ENCODE measurements at regions not wholly inside any gene's neighbourhood (a gene's known extent, or its start where the extent isn't known, plus 50 kb on each side); places are given as distances from the start of the nearest gene placed in this dataset.

DNA sequence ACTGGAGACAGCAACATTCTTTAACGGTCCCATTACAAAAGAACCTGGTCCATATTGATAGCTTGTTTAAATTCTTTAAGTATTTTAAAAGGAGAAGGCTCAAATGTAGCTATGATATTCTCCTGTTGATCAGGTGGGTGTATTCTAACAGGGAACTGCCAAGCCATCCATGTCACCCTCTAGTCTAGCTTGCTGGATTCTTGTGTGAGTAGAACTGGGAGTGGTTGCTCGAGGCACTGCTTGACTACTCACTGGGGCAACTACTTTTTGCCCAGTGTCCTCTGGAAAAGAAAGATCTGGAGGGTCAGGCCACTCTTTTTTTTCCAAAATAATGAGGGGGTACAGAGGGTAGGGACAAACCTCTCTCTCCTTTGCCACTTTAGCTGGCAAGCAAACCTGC lies 155.1 kb downstream of the ZNF518B start:
- H2AFZ ChIP-seq (ENCODE audit: low read length): no peak overlapping the region
- H3K4me1 ChIP-seq (ENCODE audit: low read length): no peaks in the 10 kb centered on the region
- no peak overlapping the region for H3K4me2 ChIP-seq (ENCODE audit: low read depth, low read length)
- no peaks in the 10 kb centered on the region for H3K36me3 ChIP-seq (replicated peaks; ENCODE audit: insufficient read depth, low read length)
- no peaks in the 10 kb centered on the region for H3K9me3 ChIP-seq (replicated peaks; ENCODE audit: insufficient read depth, low read length)
- DNase-seq: no peak
- no peaks in the 10 kb centered on the region for H3F3A ChIP-seq (ENCODE audit: insufficient read depth, low read length)
- H3K9ac ChIP-seq (ENCODE audit: low read length): no peak overlapping the region
- TF ChIP-seq EZH2phosphoT487 (IDR thresholded peaks at IDR 0.05; ENCODE audit: low read length): no peak
- TF ChIP-seq CTCF (IDR thresholded peaks at IDR 0.05; ENCODE audit: low read length): no peak
- TF ChIP-seq EZH2 (optimal IDR thresholded peaks at IDR 0.05; ENCODE audit: low read depth, low read length): no peak
- H3K27ac ChIP-seq (ENCODE audit: low read length): no peak overlapping the region
- no peaks in the 10 kb centered on the region for H3K79me2 ChIP-seq (ENCODE audit: low read length)
- no peaks in the 10 kb centered on the region for H4K20me1 ChIP-seq (ENCODE audit: insufficient read depth, low read length)
- H3K9me2 ChIP-seq (replicated peaks; ENCODE audit: insufficient read depth, low read length): no peaks in the 10 kb centered on the region
- H3K4me3 ChIP-seq (ENCODE audit: low read length): no peak overlapping the region
- H3K27me3 ChIP-seq (replicated peaks; ENCODE audit: insufficient read depth, low read length): no peaks in the 10 kb centered on the region

- Histone ChIP-seq H3K36me3 (replicated peaks; ENCODE audit: insufficient read depth, low read length) (no peaks in the 10 kb centered on the region), H3K4me3 (ENCODE audit: low read length) (no peak overlapping the region), H3K27me3 (replicated peaks; ENCODE audit: insufficient read depth, low read length) (no peaks in the 10 kb centered on the region), H3K79me2 (ENCODE audit: low read length) (no peaks in the 10 kb centered on the region), H3K9me2 (replicated peaks; ENCODE audit: insufficient read depth, low read length) (no peaks in the 10 kb centered on the region), H3K4me1 (ENCODE audit: low read length) (no peaks in the 10 kb centered on the region), H3F3A (ENCODE audit: insufficient read depth, low read length) (no peaks in the 10 kb centered on the region), H3K9me3 (replicated peaks; ENCODE audit: insufficient read depth, low read length) (no peaks in the 10 kb centered on the region), H4K20me1 (ENCODE audit: insufficient read depth, low read length) (no peaks in the 10 kb centered on the region), H3K9ac (ENCODE audit: low read length) (no peak overlapping the region), H3K4me2 (ENCODE audit: low read depth, low read length) (no peak overlapping the region), H2AFZ (ENCODE audit: low read length) (no peak overlapping the region), H3K27ac (ENCODE audit: low read length) (no peak overlapping the region)
- no peak for TF ChIP-seq EZH2phosphoT487 (IDR thresholded peaks at IDR 0.05; ENCODE audit: low read length)
- no peak for TF ChIP-seq EZH2 (optimal IDR thresholded peaks at IDR 0.05; ENCODE audit: low read depth, low read length)
- no peak for TF ChIP-seq CTCF (IDR thresholded peaks at IDR 0.05; ENCODE audit: low read length)
- DNase-seq: no peak
Measured at GRCh38 chr4:10299601-10300000, 157.6 kb downstream of the ZNF518B start.

- Histone ChIP-seq H3K9ac (ENCODE audit: low read length) (no peak overlapping the region), H3K4me3 (ENCODE audit: low read length) (no peak overlapping the region), H3K79me2 (ENCODE audit: low read length) (no peaks in the 10 kb centered on the region), H3K9me3 (replicated peaks; ENCODE audit: insufficient read depth, low read length) (no peaks in the 10 kb centered on the region), H3K9me2 (replicated peaks; ENCODE audit: insufficient read depth, low read length) (no peaks in the 10 kb centered on the region), H3K4me2 (ENCODE audit: low read depth, low read length) (no peak overlapping the region), H2AFZ (ENCODE audit: low read length) (no peak overlapping the region), H3K27ac (ENCODE audit: low read length) (no peak overlapping the region), H3K4me1 (ENCODE audit: low read length) (no peaks in the 10 kb centered on the region), H3F3A (ENCODE audit: insufficient read depth, low read length) (no peaks in the 10 kb centered on the region), H4K20me1 (ENCODE audit: insufficient read depth, low read length) (no peaks in the 10 kb centered on the region), H3K36me3 (replicated peaks; ENCODE audit: insufficient read depth, low read length) (no peaks in the 10 kb centered on the region), H3K27me3 (replicated peaks; ENCODE audit: insufficient read depth, low read length) (no peaks in the 10 kb centered on the region)
- TF ChIP-seq CTCF (IDR thresholded peaks at IDR 0.05; ENCODE audit: low read length) (no peak), EZH2phosphoT487 (IDR thresholded peaks at IDR 0.05; ENCODE audit: low read length) (no peak), EZH2 (optimal IDR thresholded peaks at IDR 0.05; ENCODE audit: low read depth, low read length) (no peak)
- DNase-seq: no peak
Measured at GRCh38 chr4:10298681-10299080, 158.5 kb downstream of the ZNF518B start.
